ENCODE measurements at regions not wholly inside any gene's neighbourhood (a gene's known extent, or its start where the extent isn't known, plus 50 kb on each side); places are given as distances from the start of the nearest gene placed in this dataset.
A peak's percentile ranks its signal among the peaks of the same experiment; 100 is the strongest.

DNA sequence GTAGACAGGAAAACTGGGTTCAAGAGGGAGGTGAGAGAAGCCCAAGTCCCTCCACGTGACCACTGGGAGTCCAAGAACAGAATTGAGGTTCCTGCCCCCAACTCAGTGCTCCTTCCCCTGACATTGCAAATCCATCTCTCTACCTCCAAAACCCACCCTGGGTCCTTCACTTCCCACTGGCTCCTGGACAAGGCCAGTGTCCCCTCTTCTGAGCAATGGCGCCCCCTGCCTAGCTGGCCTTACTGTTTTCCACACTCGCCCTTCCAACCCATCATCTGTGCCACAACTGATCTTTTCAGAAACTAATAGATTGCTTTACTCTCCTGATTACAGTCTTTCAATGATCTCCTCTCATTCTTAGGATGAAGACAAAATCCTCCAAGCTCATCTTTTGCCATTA is 200.3 kb downstream of the ANKRD60 start:
- H3K4me1 ChIP-seq, result no peaks in the 10 kb centered on the region
- H3K9me3 ChIP-seq (replicated peaks), result no peaks in the 10 kb centered on the region
- intact Hi-C loops (cut with micrococcal nuclease), result no loop called here
- TF ChIP-seq, protein P1, sequence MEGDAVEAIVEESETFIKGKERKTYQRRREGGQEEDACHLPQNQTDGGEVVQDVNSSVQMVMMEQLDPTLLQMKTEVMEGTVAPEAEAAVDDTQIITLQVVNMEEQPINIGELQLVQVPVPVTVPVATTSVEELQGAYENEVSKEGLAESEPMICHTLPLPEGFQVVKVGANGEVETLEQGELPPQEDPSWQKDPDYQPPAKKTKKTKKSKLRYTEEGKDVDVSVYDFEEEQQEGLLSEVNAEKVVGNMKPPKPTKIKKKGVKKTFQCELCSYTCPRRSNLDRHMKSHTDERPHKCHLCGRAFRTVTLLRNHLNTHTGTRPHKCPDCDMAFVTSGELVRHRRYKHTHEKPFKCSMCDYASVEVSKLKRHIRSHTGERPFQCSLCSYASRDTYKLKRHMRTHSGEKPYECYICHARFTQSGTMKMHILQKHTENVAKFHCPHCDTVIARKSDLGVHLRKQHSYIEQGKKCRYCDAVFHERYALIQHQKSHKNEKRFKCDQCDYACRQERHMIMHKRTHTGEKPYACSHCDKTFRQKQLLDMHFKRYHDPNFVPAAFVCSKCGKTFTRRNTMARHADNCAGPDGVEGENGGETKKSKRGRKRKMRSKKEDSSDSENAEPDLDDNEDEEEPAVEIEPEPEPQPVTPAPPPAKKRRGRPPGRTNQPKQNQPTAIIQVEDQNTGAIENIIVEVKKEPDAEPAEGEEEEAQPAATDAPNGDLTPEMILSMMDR (IDR thresholded peaks at IDR 0.05; ENCODE audit: borderline replicate concordance), result peak; percentile 26
- peaks cover 61% of the 10 kb centered on the region for H3K27me3 ChIP-seq (ENCODE audit: low read depth)
- no peak overlapping the region for H3K4me3 ChIP-seq
- no peak overlapping the region for H3K27ac ChIP-seq (replicated peaks)
- DNase-seq, result no peak
- no peaks in the 10 kb centered on the region for H3K36me3 ChIP-seq

- Histone ChIP-seq H3K9me3 (replicated peaks) (no peaks in the 10 kb centered on the region), H3K4me3 (no peak overlapping the region), H3K27ac (replicated peaks) (peak overlapping the region; percentile 51), H3K36me3 (no peaks in the 10 kb centered on the region), H3K4me1 (peaks cover 7% of the 10 kb centered on the region), H3K27me3 (ENCODE audit: low read depth) (peaks cover 53% of the 10 kb centered on the region)
- intact Hi-C loops (cut with micrococcal nuclease), result no loop called here
- DNase-seq, result no peak
- TF ChIP-seq, protein P1 (IDR thresholded peaks at IDR 0.05; ENCODE audit: borderline replicate concordance), result no peak
These were observed 202.1 kb downstream of the ANKRD60 start for GRCh38 chr20:58026361-58026760.

- peaks cover 18% of the 10 kb centered on the region for H3K4me1 ChIP-seq
- H3K4me3 ChIP-seq, result no peak overlapping the region
- peaks cover 45% of the 10 kb centered on the region for H3K27me3 ChIP-seq (ENCODE audit: low read depth)
- peak; percentile 44 for DNase-seq
- TF ChIP-seq, protein P1 (IDR thresholded peaks at IDR 0.05; ENCODE audit: borderline replicate concordance), result no peak
- peak overlapping the region; percentile 54 for H3K27ac ChIP-seq (replicated peaks)
- intact Hi-C loops (cut with micrococcal nuclease), result no loop called here
- no peaks in the 10 kb centered on the region for H3K36me3 ChIP-seq
- H3K9me3 ChIP-seq (replicated peaks), result no peaks in the 10 kb centered on the region
These were observed 203.2 kb downstream of the ANKRD60 start for GRCh38 chr20:58025233-58025632.

DNA sequence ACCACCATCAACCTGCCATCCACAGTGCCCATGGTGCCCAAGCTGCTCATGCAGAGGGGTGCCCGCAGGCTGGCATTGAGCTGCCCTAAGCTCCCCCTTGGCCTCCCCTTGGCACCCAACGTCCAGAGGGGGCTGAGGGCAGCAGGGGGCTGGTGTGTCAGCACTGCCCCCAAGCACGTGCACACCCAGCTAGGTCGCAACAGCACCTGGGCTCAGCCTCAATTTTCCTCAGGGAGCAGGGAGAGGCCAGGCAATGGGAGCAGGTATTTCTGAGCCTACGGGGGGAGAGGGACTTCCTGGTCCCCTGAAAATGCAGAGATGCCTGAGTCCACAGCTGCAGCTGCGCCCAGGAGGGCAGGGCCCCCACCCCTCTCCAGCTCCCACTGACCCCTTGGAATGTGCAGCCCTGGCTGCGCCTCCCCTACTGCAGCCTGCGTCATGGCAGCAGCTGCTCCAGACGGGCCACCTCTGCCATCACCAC is 204.2 kb downstream of the ANKRD60 start:
- intact Hi-C loops (cut with micrococcal nuclease), result no loop called here
- Histone ChIP-seq H3K27me3 (ENCODE audit: low read depth) (peaks cover 37% of the 10 kb centered on the region), H3K9me3 (replicated peaks) (no peaks in the 10 kb centered on the region), H3K36me3 (no peaks in the 10 kb centered on the region), H3K4me1 (peaks cover 28% of the 10 kb centered on the region), H3K4me3 (no peak overlapping the region), H3K27ac (replicated peaks) (peak overlapping the region; percentile 54)
- TF ChIP-seq, protein P1 (IDR thresholded peaks at IDR 0.05; ENCODE audit: borderline replicate concordance), result no peak
- DNase-seq, result no peak

DNA sequence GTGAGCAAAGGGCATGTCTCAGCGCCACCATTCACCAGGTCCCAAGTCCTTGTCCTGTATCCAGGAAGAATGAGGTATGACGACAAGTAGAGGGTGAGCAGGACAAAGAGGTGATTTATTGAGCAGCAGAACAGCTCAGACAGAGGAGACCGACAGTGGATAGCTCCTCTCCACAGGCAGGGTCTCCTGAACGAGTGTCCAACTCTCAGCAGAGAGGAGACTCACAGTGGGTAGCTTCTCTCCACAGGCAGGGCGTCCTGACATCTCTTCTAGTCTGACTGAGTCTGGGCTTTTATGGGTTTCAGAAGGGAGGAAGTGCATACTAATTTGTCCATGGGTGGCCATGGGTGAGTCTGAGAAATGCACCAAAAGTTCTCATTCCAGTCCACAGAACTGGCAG is 204.7 kb downstream of the ANKRD60 start:
- no peak for DNase-seq
- no peak overlapping the region for H3K4me3 ChIP-seq
- H3K9me3 ChIP-seq (replicated peaks), result no peaks in the 10 kb centered on the region
- no peak overlapping the region for H3K27ac ChIP-seq (replicated peaks)
- intact Hi-C loops (cut with micrococcal nuclease), result no loop called here
- TF ChIP-seq, protein P1 (IDR thresholded peaks at IDR 0.05; ENCODE audit: borderline replicate concordance), result no peak
- no peaks in the 10 kb centered on the region for H3K36me3 ChIP-seq
- peaks cover 32% of the 10 kb centered on the region for H3K27me3 ChIP-seq (ENCODE audit: low read depth)
- peaks cover 30% of the 10 kb centered on the region for H3K4me1 ChIP-seq

Data from left ventricle myocardium inferior (tissue), 1 donor.